ENCODE measurements at regions not wholly inside any gene's neighbourhood (a gene's known extent, or its start where the extent isn't known, plus 50 kb on each side); places are given as distances from the start of the nearest gene placed in this dataset.

DNA sequence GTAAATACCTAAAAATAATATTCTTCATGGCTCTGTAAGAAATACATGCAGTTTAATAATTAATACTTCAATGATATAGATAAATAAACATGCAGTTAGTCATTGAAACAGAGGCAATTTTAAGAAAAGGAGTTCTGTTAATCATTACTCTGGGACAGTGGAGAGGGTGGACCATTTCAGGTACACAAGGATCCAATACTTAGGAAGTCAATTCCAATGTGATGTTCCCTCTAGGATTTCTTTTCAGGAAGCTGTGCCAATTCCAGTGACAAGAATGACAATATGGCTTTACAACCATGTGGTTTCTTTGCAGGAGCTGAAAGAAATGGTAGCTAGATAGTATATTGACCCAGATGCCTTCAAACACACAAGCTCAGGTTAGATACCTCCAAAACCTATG, 175.8 kb upstream of the NETO1 start:
- Mint-ChIP-seq H3K36me3 (ENCODE audit: insufficient read depth in 1 of 3, low read depth in 3 of 3) (no peaks in the 10 kb centered on the region), H3K27me3 (ENCODE audit: low read depth) (no peaks in the 10 kb centered on the region), H3K4me1 (peaks cover 8 to 12% of the 10 kb centered on the region in 2 experiments), H3K9me3 (no peaks in the 10 kb centered on the region; a peak in 1 of 5 replicates), H3K4me3 (no peak overlapping the region), H3K27ac (no peak overlapping the region)
- Histone ChIP-seq H3K18ac (ENCODE audit: insufficient read length, low read depth, low read length) (no peak overlapping the region), H4K5ac (ENCODE audit: insufficient read length, low read depth, low read length) (no peak overlapping the region), H3K9me3 (ENCODE audit: control insufficient read depth, low read depth, low read length) (no peaks in the 10 kb centered on the region), H2BK15ac (ENCODE audit: low read depth, low read length) (no peak overlapping the region), H2BK120ac (ENCODE audit: low read depth, low read length, poor library complexity, severe bottlenecking) (no peak overlapping the region), H4K20me1 (ENCODE audit: control insufficient read depth, insufficient read depth, insufficient read length) (no peaks in the 10 kb centered on the region), H3T11ph (ENCODE audit: low read length) (no peak overlapping the region), H2BK20ac (ENCODE audit: low read depth, low read length, poor library complexity, severe bottlenecking) (no peak overlapping the region), H4K91ac (ENCODE audit: insufficient read length, low read depth, low read length) (no peak overlapping the region), H3K23ac (ENCODE audit: insufficient read length, low read depth, low read length) (no peak overlapping the region), H3K56ac (ENCODE audit: insufficient read length, low read depth, low read length) (no peak overlapping the region), H4K8ac (replicated peaks; ENCODE audit: insufficient read length, low read depth, low read length) (no peak overlapping the region), H2AK5ac (ENCODE audit: insufficient read length, low read length) (no peak overlapping the region), H3K14ac (ENCODE audit: insufficient read depth, low read length) (no peak overlapping the region), H3K4me2 (ENCODE audit: insufficient read depth, insufficient read length, low read length) (no peak overlapping the region), H2BK12ac (ENCODE audit: insufficient read length, low read depth, low read length) (no peak overlapping the region), H2AFZ (ENCODE audit: low read length) (no peak overlapping the region), H2BK5ac (ENCODE audit: insufficient read length, low read length) (no peak overlapping the region), H3K79me1 (ENCODE audit: insufficient read depth, low read depth, low read length, poor library complexity, severe bottlenecking) (no peaks in the 10 kb centered on the region), H3K23me2 (ENCODE audit: insufficient read length, low read depth, low read length, poor library complexity, severe bottlenecking) (no peaks in the 10 kb centered on the region), H3K4me1 (ENCODE audit: insufficient read depth, low read length) (no peaks in the 10 kb centered on the region), H3K27me3 (ENCODE audit: insufficient read depth, low read length) (no peaks in the 10 kb centered on the region), H3K9ac (ENCODE audit: extremely low read depth, insufficient read length, low read length) (no peak overlapping the region), H3K27ac (ENCODE audit: insufficient read length, low read depth, low read length) (no peak overlapping the region), H3K4ac (ENCODE audit: low read depth, low read length) (no peak overlapping the region), H3K79me2 (ENCODE audit: insufficient read depth, low read length) (no peaks in the 10 kb centered on the region)
- no peak for DNase-seq
- TF ChIP-seq, protein P1, sequence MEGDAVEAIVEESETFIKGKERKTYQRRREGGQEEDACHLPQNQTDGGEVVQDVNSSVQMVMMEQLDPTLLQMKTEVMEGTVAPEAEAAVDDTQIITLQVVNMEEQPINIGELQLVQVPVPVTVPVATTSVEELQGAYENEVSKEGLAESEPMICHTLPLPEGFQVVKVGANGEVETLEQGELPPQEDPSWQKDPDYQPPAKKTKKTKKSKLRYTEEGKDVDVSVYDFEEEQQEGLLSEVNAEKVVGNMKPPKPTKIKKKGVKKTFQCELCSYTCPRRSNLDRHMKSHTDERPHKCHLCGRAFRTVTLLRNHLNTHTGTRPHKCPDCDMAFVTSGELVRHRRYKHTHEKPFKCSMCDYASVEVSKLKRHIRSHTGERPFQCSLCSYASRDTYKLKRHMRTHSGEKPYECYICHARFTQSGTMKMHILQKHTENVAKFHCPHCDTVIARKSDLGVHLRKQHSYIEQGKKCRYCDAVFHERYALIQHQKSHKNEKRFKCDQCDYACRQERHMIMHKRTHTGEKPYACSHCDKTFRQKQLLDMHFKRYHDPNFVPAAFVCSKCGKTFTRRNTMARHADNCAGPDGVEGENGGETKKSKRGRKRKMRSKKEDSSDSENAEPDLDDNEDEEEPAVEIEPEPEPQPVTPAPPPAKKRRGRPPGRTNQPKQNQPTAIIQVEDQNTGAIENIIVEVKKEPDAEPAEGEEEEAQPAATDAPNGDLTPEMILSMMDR (conservative IDR thresholded peaks at IDR 0.05): no peak

Measured in H9 (cell line).